H1 (cell line): ENCODE measurements at regions not wholly inside any gene's neighbourhood (a gene's known extent, or its start where the extent isn't known, plus 50 kb on each side); places are given as distances from the start of the nearest gene placed in this dataset.

Source experiments
- CTCF ChIP-seq, 3 experiments: IDR thresholded peaks; 1 replicate in 2 of 3; 2 replicates in 1 of 3; pipeline versions ENCODE4 v1.5.1 to v1.6.1; 2011; ENCODE audit warnings: low read length in 3 of 3, mild to moderate bottlenecking in 3 of 3, inconsistent platforms in 2 of 3, low read depth in 1 of 3, moderate library complexity in 1 of 3; ENCODE audit not compliant: insufficient read depth in 1 of 3; ENCODE audit errors: control extremely low read depth in 1 of 3
- EZH2 ChIP-seq: fragments of 200-600 bp; sonication (generic); IDR thresholded peaks from 2 replicates; pipeline ENCODE4 v1.7.1; 2012; ENCODE audit warnings: low read depth, mild to moderate bottlenecking, moderate library complexity, low read length, inconsistent platforms; ENCODE audit not compliant: severe bottlenecking
- JUND ChIP-seq: IDR thresholded peaks from 2 replicates; pipeline ENCODE4 v1.6.1; 2011; ENCODE audit warnings: mild to moderate bottlenecking, improper control_type of control experiment, low read length
- KDM1A ChIP-seq: fragments of 200-600, 300-600 bp; sonication (generic); IDR thresholded peaks from 2 replicates; pipeline ENCODE4 v1.7.1; 2016; ENCODE audit warnings: mild to moderate bottlenecking, low read length, borderline replicate concordance
- POLR2A ChIP-seq, 2 experiments: IDR thresholded peaks; 1 replicate in 1 of 2; 2 replicates in 1 of 2; pipeline ENCODE4 v1.6.1; 2011; ENCODE audit warnings: low read depth in 2 of 2, low read length in 2 of 2, mild to moderate bottlenecking in 2 of 2; ENCODE audit errors: control extremely low read depth in 1 of 2
- POLR2AphosphoS5 ChIP-seq: IDR thresholded peaks from 2 replicates; pipeline ENCODE4 v1.6.1; 2011; ENCODE audit warnings: low read depth, low read length
- RNF2 ChIP-seq: fragments of 200-900, 300-1000 bp; sonication (generic); IDR thresholded peaks from 2 replicates; pipeline ENCODE4 v1.7.1; 2016; ENCODE audit warnings: borderline replicate concordance, low read depth, mild to moderate bottlenecking, antibody characterized with exemption, low read length; ENCODE audit not compliant: poor library complexity, severe bottlenecking; ENCODE audit errors: missing control alignments
- TAF1 ChIP-seq: IDR thresholded peaks from 2 replicates; pipeline ENCODE4 v1.6.1; 2011; ENCODE audit warnings: mild to moderate bottlenecking, low read depth, low read length
- YY1 ChIP-seq: IDR thresholded peaks from 2 replicates; pipeline ENCODE4 v1.6.1; 2011; ENCODE audit warnings: low read depth, mild to moderate bottlenecking, low read length
- ZNF274 ChIP-seq: IDR thresholded peaks from 2 replicates; pipeline ENCODE4 v1.7.0; 2012; ENCODE audit warnings: low read length, borderline replicate concordance; ENCODE audit errors: extremely low read depth

DNA sequence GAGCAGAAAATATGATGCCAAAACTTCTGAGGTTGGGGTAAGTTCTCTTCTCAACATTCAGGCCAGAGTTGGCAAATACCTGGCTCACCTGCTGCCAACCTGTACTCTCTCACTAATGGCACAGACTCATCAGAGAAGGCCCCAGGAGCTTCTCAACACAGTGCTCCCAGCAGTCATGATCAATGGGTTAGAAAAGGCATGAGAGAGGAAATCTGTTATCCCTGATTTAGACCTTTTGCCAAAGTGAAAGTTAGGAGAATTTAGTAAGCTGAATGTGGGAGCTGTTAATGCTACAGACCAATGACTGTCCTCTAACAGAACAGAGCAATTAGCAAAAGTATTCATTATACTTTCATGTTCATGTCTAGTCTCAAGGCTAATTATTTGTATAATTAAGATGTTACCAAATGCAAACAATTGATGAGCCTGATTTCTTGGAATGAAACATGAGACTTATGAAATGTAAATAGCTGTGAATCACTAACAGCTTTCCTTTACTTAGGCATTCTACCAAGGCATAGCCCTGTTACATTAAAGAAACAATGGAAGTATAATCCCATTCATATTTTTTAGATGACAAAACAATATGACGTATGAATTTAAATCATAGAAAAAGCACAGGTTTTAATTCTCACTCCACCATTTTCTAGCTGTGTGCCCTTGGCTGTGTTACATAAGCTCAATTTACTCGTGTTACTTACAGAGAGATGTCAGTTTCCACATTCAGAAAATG is 68.7 kb upstream of the MARCHF10 start:
- TF ChIP-seq POLR2A (IDR thresholded peaks at IDR 0.05; ENCODE audit: control extremely low read depth in 1 of 2, low read depth in 2 of 2, low read length in 2 of 2) = no peak
- TF ChIP-seq TAF1 = no peak
- no peak for TF ChIP-seq YY1
- no peak for TF ChIP-seq ZNF274
- TF ChIP-seq KDM1A = no peak
- TF ChIP-seq CTCF (IDR thresholded peaks at IDR 0.05; ENCODE audit: control extremely low read depth in 1 of 3, insufficient read depth in 1 of 3, low read depth in 1 of 3, low read length in 3 of 3) = no peak
- TF ChIP-seq RNF2 = no peak
- no peak for TF ChIP-seq JUND
- TF ChIP-seq EZH2 = no peak
- TF ChIP-seq POLR2AphosphoS5 = no peak
